ENCODE measurements at regions not wholly inside any gene's neighbourhood (a gene's known extent, or its start where the extent isn't known, plus 50 kb on each side); places are given as distances from the start of the nearest gene placed in this dataset.
A peak's percentile ranks its signal among the peaks of the same experiment; 100 is the strongest.

DNA sequence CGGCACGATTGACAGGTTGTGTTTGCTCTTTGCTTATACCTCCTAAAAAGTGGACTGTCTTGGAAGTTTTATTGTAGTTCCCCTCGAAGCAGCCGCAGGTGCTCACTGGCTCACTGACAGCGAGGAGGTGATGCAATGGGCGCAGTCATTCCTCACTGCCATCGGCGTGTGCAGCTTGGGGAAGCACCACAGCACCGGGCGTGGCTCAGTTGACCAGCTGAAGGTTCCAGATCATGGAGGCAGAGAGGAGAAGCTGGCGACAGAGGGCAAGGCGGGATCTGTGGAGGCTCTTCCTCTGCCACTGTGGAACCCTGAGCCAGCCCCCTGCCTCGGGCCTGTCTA, 72.1 kb upstream of the TNRC6C start (continued):
- TF ChIP-seq, protein P1, sequence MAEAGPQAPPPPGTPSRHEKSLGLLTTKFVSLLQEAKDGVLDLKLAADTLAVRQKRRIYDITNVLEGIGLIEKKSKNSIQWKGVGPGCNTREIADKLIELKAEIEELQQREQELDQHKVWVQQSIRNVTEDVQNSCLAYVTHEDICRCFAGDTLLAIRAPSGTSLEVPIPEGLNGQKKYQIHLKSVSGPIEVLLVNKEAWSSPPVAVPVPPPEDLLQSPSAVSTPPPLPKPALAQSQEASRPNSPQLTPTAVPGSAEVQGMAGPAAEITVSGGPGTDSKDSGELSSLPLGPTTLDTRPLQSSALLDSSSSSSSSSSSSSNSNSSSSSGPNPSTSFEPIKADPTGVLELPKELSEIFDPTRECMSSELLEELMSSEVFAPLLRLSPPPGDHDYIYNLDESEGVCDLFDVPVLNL (CRISPR knock-in tag; IDR thresholded peaks at IDR 0.05; ENCODE audit: low read depth), result no peak
- TF ChIP-seq ZNF507 (tag; conservative IDR thresholded peaks at IDR 0.05), result no peak
- TF ChIP-seq PHB2 (IDR thresholded peaks at IDR 0.05; ENCODE audit: low read depth), result no peak
- TF ChIP-seq, protein P2, sequence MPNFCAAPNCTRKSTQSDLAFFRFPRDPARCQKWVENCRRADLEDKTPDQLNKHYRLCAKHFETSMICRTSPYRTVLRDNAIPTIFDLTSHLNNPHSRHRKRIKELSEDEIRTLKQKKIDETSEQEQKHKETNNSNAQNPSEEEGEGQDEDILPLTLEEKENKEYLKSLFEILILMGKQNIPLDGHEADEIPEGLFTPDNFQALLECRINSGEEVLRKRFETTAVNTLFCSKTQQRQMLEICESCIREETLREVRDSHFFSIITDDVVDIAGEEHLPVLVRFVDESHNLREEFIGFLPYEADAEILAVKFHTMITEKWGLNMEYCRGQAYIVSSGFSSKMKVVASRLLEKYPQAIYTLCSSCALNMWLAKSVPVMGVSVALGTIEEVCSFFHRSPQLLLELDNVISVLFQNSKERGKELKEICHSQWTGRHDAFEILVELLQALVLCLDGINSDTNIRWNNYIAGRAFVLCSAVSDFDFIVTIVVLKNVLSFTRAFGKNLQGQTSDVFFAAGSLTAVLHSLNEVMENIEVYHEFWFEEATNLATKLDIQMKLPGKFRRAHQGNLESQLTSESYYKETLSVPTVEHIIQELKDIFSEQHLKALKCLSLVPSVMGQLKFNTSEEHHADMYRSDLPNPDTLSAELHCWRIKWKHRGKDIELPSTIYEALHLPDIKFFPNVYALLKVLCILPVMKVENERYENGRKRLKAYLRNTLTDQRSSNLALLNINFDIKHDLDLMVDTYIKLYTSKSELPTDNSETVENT (CRISPR knock-in tag; IDR thresholded peaks at IDR 0.05), result no peak
- TF ChIP-seq MEIS2 (IDR thresholded peaks at IDR 0.05; ENCODE audit: partially characterized antibody), result peak; percentile 88
- no peak for TF ChIP-seq ZNF311 (CRISPR knock-in tag; IDR thresholded peaks at IDR 0.05)
- TF ChIP-seq, protein P3, sequence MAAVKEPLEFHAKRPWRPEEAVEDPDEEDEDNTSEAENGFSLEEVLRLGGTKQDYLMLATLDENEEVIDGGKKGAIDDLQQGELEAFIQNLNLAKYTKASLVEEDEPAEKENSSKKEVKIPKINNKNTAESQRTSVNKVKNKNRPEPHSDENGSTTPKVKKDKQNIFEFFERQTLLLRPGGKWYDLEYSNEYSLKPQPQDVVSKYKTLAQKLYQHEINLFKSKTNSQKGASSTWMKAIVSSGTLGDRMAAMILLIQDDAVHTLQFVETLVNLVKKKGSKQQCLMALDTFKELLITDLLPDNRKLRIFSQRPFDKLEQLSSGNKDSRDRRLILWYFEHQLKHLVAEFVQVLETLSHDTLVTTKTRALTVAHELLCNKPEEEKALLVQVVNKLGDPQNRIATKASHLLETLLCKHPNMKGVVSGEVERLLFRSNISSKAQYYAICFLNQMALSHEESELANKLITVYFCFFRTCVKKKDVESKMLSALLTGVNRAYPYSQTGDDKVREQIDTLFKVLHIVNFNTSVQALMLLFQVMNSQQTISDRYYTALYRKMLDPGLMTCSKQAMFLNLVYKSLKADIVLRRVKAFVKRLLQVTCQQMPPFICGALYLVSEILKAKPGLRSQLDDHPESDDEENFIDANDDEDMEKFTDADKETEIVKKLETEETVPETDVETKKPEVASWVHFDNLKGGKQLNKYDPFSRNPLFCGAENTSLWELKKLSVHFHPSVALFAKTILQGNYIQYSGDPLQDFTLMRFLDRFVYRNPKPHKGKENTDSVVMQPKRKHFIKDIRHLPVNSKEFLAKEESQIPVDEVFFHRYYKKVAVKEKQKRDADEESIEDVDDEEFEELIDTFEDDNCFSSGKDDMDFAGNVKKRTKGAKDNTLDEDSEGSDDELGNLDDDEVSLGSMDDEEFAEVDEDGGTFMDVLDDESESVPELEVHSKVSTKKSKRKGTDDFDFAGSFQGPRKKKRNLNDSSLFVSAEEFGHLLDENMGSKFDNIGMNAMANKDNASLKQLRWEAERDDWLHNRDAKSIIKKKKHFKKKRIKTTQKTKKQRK (IDR thresholded peaks at IDR 0.05; ENCODE audit: borderline replicate concordance, low read depth, low read length), result no peak
- TF ChIP-seq, protein P4, sequence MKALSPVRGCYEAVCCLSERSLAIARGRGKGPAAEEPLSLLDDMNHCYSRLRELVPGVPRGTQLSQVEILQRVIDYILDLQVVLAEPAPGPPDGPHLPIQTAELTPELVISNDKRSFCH (CRISPR knock-in tag; IDR thresholded peaks at IDR 0.05), result no peak
- TF ChIP-seq, protein P4 (tag; IDR thresholded peaks at IDR 0.05), result no peak
- no peak for TF ChIP-seq ZFPM2 (CRISPR knock-in tag; IDR thresholded peaks at IDR 0.05)
- TF ChIP-seq, protein P5, sequence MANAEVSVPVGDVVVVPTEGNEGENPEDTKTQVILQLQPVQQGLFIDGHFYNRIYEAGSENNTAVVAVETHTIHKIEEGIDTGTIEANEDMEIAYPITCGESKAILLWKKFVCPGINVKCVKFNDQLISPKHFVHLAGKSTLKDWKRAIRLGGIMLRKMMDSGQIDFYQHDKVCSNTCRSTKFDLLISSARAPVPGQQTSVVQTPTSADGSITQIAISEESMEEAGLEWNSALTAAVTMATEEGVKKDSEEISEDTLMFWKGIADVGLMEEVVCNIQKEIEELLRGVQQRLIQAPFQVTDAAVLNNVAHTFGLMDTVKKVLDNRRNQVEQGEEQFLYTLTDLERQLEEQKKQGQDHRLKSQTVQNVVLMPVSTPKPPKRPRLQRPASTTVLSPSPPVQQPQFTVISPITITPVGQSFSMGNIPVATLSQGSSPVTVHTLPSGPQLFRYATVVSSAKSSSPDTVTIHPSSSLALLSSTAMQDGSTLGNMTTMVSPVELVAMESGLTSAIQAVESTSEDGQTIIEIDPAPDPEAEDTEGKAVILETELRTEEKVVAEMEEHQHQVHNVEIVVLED (CRISPR knock-in tag; IDR thresholded peaks at IDR 0.05), result no peak
- no peak for TF ChIP-seq FOS (IDR thresholded peaks at IDR 0.05; ENCODE audit: extremely low read depth, insufficient read length)
- TF ChIP-seq, protein P6, sequence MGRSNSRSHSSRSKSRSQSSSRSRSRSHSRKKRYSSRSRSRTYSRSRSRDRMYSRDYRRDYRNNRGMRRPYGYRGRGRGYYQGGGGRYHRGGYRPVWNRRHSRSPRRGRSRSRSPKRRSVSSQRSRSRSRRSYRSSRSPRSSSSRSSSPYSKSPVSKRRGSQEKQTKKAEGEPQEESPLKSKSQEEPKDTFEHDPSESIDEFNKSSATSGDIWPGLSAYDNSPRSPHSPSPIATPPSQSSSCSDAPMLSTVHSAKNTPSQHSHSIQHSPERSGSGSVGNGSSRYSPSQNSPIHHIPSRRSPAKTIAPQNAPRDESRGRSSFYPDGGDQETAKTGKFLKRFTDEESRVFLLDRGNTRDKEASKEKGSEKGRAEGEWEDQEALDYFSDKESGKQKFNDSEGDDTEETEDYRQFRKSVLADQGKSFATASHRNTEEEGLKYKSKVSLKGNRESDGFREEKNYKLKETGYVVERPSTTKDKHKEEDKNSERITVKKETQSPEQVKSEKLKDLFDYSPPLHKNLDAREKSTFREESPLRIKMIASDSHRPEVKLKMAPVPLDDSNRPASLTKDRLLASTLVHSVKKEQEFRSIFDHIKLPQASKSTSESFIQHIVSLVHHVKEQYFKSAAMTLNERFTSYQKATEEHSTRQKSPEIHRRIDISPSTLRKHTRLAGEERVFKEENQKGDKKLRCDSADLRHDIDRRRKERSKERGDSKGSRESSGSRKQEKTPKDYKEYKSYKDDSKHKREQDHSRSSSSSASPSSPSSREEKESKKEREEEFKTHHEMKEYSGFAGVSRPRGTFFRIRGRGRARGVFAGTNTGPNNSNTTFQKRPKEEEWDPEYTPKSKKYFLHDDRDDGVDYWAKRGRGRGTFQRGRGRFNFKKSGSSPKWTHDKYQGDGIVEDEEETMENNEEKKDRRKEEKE (IDR thresholded peaks at IDR 0.05; ENCODE audit: borderline replicate concordance in 1 of 2, control insufficient read depth in 1 of 2, low read depth in 2 of 2, low read length in 1 of 2), result no peak
- TF ChIP-seq, protein P7, sequence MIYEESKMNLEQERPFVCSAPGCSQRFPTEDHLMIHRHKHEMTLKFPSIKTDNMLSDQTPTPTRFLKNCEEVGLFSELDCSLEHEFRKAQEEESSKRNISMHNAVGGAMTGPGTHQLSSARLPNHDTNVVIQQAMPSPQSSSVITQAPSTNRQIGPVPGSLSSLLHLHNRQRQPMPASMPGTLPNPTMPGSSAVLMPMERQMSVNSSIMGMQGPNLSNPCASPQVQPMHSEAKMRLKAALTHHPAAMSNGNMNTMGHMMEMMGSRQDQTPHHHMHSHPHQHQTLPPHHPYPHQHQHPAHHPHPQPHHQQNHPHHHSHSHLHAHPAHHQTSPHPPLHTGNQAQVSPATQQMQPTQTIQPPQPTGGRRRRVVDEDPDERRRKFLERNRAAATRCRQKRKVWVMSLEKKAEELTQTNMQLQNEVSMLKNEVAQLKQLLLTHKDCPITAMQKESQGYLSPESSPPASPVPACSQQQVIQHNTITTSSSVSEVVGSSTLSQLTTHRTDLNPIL (CRISPR knock-in tag; IDR thresholded peaks at IDR 0.05), result no peak
- TF ChIP-seq ZNF561 (CRISPR knock-in tag; conservative IDR thresholded peaks at IDR 0.05), result no peak
